BJ (cell line): ENCODE measurements at regions not wholly inside any gene's neighbourhood (a gene's known extent, or its start where the extent isn't known, plus 50 kb on each side); places are given as distances from the start of the nearest gene placed in this dataset.

ENCODE experiments used
- CTCF ChIA-PET: fragments of 350-600 bp; formaldehyde crosslinking; extraction: SDS; loops from one replicate; lab custom pipeline; 2021; ENCODE audit warnings: antibody characterized with exemption, inconsistent platforms; lab: Yijun Ruan, JAX
- POLR2A ChIA-PET: fragments of 300-600 bp; sonication (Branson Sonifier 250); formaldehyde crosslinking; extraction: SDS; loops from one replicate; lab custom pipeline; 2021; ENCODE audit warnings: antibody characterized with exemption; lab: Charles Lee
- DNase-seq: peaks from one replicate; pipeline ENCODE4 v3.0.0-alpha.2; 2011; ENCODE audit warnings: low read depth
- H3K27me3 ChIP-seq: 2 replicates; pipeline ENCODE4 v1.6.0; 2011; ENCODE audit warnings: low read length; ENCODE audit not compliant: control insufficient read depth, insufficient read depth
- H3K36me3 ChIP-seq: 2 replicates; pipeline ENCODE4 v1.5.1; 2011; ENCODE audit warnings: low read length; ENCODE audit not compliant: control insufficient read depth, insufficient read depth
- H3K4me3 ChIP-seq: 2 replicates; pipeline ENCODE4 v1.5.1; 2011; ENCODE audit warnings: low read depth, mild to moderate bottlenecking, control low read depth, low read length
- CTCF ChIP-seq: IDR thresholded peaks from 2 replicates; pipeline ENCODE4 v1.5.1; 2011; ENCODE audit warnings: low read depth, mild to moderate bottlenecking, control low read depth, inconsistent platforms, low read length, moderate library complexity; ENCODE audit not compliant: insufficient read depth

GRCh38 chr9:79975621-79976256 is 404.0 kb downstream of the TLE4 start:
- DNase-seq, result no peak
- POLR2A ChIA-PET, result no interaction called here
- Histone ChIP-seq H3K4me3 (no peak overlapping the region), H3K27me3 (peaks cover 10% of the 10 kb centered on the region), H3K36me3 (no peaks in the 10 kb centered on the region)
- TF ChIP-seq CTCF, result no peak
- CTCF ChIA-PET, result no interaction called here

GRCh38 chr9:79974806-79975422 is 403.1 kb downstream of the TLE4 start:
- POLR2A ChIA-PET, result no interaction called here
- H3K4me3 ChIP-seq, result no peak overlapping the region
- CTCF ChIA-PET, result no interaction called here
- H3K27me3 ChIP-seq, result peaks cover 10% of the 10 kb centered on the region
- no peaks in the 10 kb centered on the region for H3K36me3 ChIP-seq
- TF ChIP-seq CTCF, result no peak
- no peak for DNase-seq

- no peak for TF ChIP-seq CTCF
- H3K36me3 ChIP-seq, result no peaks in the 10 kb centered on the region
- DNase-seq, result no peak
- ChIA-PET POLR2A (no interaction called here), CTCF (no interaction called here)
- H3K4me3 ChIP-seq, result no peak overlapping the region
- H3K27me3 ChIP-seq, result peaks cover 10% of the 10 kb centered on the region
Measured at GRCh38 chr9:79973627-79974026, 401.9 kb downstream of the TLE4 start.

- Histone ChIP-seq H3K4me3 (no peak overlapping the region), H3K27me3 (peaks cover 3% of the 10 kb centered on the region; the same call in 1 of the 2 replicates), H3K36me3 (no peaks in the 10 kb centered on the region)
- CTCF ChIA-PET, result no interaction called here
- no peak for DNase-seq
- no peak for TF ChIP-seq CTCF
- POLR2A ChIA-PET, result no interaction called here
Measured at GRCh38 chr9:79970146-79970425, 398.3 kb downstream of the TLE4 start.

GRCh38 chr9:79969393-79970145 is 397.8 kb downstream of the TLE4 start:
- ChIA-PET CTCF (no interaction called here), POLR2A (no interaction called here)
- H3K27me3 ChIP-seq, result peaks cover 3% of the 10 kb centered on the region; the same call in 1 of the 2 replicates
- no peak for TF ChIP-seq CTCF
- no peaks in the 10 kb centered on the region for H3K36me3 ChIP-seq
- H3K4me3 ChIP-seq, result no peak overlapping the region
- DNase-seq, result no peak
